H9 (cell line): ENCODE measurements at regions not wholly inside any gene's neighbourhood (a gene's known extent, or its start where the extent isn't known, plus 50 kb on each side); places are given as distances from the start of the nearest gene placed in this dataset.

ENCODE experiments used
- DNase-seq: peaks from one replicate; pipeline ENCODE4 v3.0.0-alpha.2; 2017
- H2AFZ ChIP-seq: one replicate; pipeline ENCODE4 v1.6.1; 2013; ENCODE audit warnings: mild to moderate bottlenecking, low read length, control low read depth, moderate library complexity
- H2AK5ac ChIP-seq: 2 replicates; pipeline ENCODE4 v1.6.1; 2013; ENCODE audit warnings: low read length, control low read depth, mixed read lengths; ENCODE audit not compliant: insufficient read length
- H2BK120ac ChIP-seq: one replicate; pipeline ENCODE4 v1.6.1; 2013; ENCODE audit warnings: low read depth, mild to moderate bottlenecking, low read length, control low read depth, inconsistent platforms; ENCODE audit not compliant: poor library complexity, severe bottlenecking
- H2BK12ac ChIP-seq: 2 replicates; pipeline ENCODE4 v1.6.1; 2013; ENCODE audit warnings: low read length, control low read depth, mixed read lengths, low read depth; ENCODE audit not compliant: insufficient read length
- H2BK15ac ChIP-seq: 2 replicates; pipeline ENCODE4 v1.6.1; 2013; ENCODE audit warnings: low read depth, low read length, control low read depth
- H2BK20ac ChIP-seq: one replicate; pipeline ENCODE4 v1.6.1; 2013; ENCODE audit warnings: low read depth, mild to moderate bottlenecking, low read length, control low read depth, inconsistent platforms; ENCODE audit not compliant: poor library complexity, severe bottlenecking
- H2BK5ac ChIP-seq: 2 replicates; pipeline ENCODE4 v1.6.1; 2013; ENCODE audit warnings: low read length, control low read depth, mixed read lengths; ENCODE audit not compliant: insufficient read length
- H3K14ac ChIP-seq: 2 replicates; pipeline ENCODE4 v1.6.1; 2013; ENCODE audit warnings: low read length, control low read depth; ENCODE audit not compliant: insufficient read depth
- H3K18ac ChIP-seq: 2 replicates; pipeline ENCODE4 v1.6.1; 2013; ENCODE audit warnings: low read depth, mild to moderate bottlenecking, mixed read lengths, low read length, control low read depth; ENCODE audit not compliant: insufficient read length
- H3K23ac ChIP-seq: 2 replicates; pipeline ENCODE4 v1.6.1; 2013; ENCODE audit warnings: low read length, control low read depth, mixed read lengths, low read depth; ENCODE audit not compliant: insufficient read length
- H3K23me2 ChIP-seq: 2 replicates; pipeline ENCODE4 v1.6.1; 2013; ENCODE audit warnings: low read depth, mild to moderate bottlenecking, mixed read lengths, low read length, control low read depth; ENCODE audit not compliant: insufficient read length, poor library complexity, severe bottlenecking
- H3K27ac ChIP-seq: 2 replicates; pipeline ENCODE4 v1.5.1; 2013; ENCODE audit warnings: low read length, control low read depth, mixed read lengths, low read depth; ENCODE audit not compliant: insufficient read length
- H3K27me3 ChIP-seq: 2 replicates; pipeline ENCODE4 v1.6.1; 2013; ENCODE audit warnings: low read length, control low read depth, inconsistent platforms; ENCODE audit not compliant: insufficient read depth
- H3K4ac ChIP-seq: 2 replicates; pipeline ENCODE4 v1.6.1; 2013; ENCODE audit warnings: low read depth, mild to moderate bottlenecking, control low read depth, inconsistent platforms, low read length, moderate library complexity
- H3K4me1 ChIP-seq: 2 replicates; pipeline ENCODE4 v1.6.1; 2013; ENCODE audit warnings: low read length, control low read depth, inconsistent platforms; ENCODE audit not compliant: insufficient read depth
- H3K4me2 ChIP-seq: 2 replicates; pipeline ENCODE4 v1.6.1; 2013; ENCODE audit warnings: low read length, control low read depth, mixed read lengths; ENCODE audit not compliant: insufficient read length, insufficient read depth
- H3K56ac ChIP-seq: 2 replicates; pipeline ENCODE4 v1.6.1; 2013; ENCODE audit warnings: low read depth, mild to moderate bottlenecking, mixed read lengths, low read length, control low read depth; ENCODE audit not compliant: insufficient read length
- H3K79me1 ChIP-seq: 2 replicates; pipeline ENCODE4 v1.6.1; 2013; ENCODE audit warnings: low read depth, mild to moderate bottlenecking, moderate library complexity, low read length, control low read depth, inconsistent platforms; ENCODE audit not compliant: insufficient read depth, poor library complexity, severe bottlenecking
- H3K79me2 ChIP-seq: 2 replicates; pipeline ENCODE4 v1.6.1; 2013; ENCODE audit warnings: low read length, control low read depth, inconsistent platforms; ENCODE audit not compliant: insufficient read depth
- H3K9ac ChIP-seq: 2 replicates; pipeline ENCODE4 v1.6.1; 2013; ENCODE audit warnings: low read length, control low read depth, mixed read lengths; ENCODE audit not compliant: insufficient read length; ENCODE audit errors: extremely low read depth
- H3K9me3 ChIP-seq: one replicate; pipeline ENCODE4 v1.6.1; 2013; ENCODE audit warnings: low read depth, low read length, inconsistent platforms; ENCODE audit not compliant: control insufficient read depth
- H3T11ph ChIP-seq: one replicate; pipeline ENCODE4 v1.6.1; 2013; ENCODE audit warnings: mild to moderate bottlenecking, low read length, control low read depth, inconsistent platforms
- H4K20me1 ChIP-seq: one replicate; pipeline ENCODE4 v1.6.1; 2013; ENCODE audit not compliant: control insufficient read depth, insufficient read length, insufficient read depth
- H4K5ac ChIP-seq: 2 replicates; pipeline ENCODE4 v1.6.1; 2013; ENCODE audit warnings: low read depth, mild to moderate bottlenecking, mixed read lengths, low read length, control low read depth; ENCODE audit not compliant: insufficient read length
- H4K8ac ChIP-seq: replicated peaks from 2 replicates; pipeline ENCODE4 v1.6.1; 2013; ENCODE audit warnings: low read length, control low read depth, mixed read lengths, low read depth; ENCODE audit not compliant: insufficient read length
- H4K91ac ChIP-seq: 2 replicates; pipeline ENCODE4 v1.6.1; 2013; ENCODE audit warnings: low read depth, mild to moderate bottlenecking, moderate library complexity, mixed read lengths, low read length, control low read depth; ENCODE audit not compliant: insufficient read length
- H3K27ac Mint-ChIP-seq, 3 experiments: 2 replicates in 2 of 3; 3 replicates in 1 of 3; pipeline ENCODE4 v1.8.0; 2020 to 2021; ENCODE audit warnings: mixed read lengths in 3 of 3, mild to moderate bottlenecking in 1 of 3, moderate library complexity in 1 of 3
- H3K27me3 Mint-ChIP-seq: 2 replicates; pipeline ENCODE4 v1.8.0; 2021; ENCODE audit warnings: low read depth, mild to moderate bottlenecking, moderate library complexity, mixed read lengths
- H3K36me3 Mint-ChIP-seq, 3 experiments: 2 replicates in 2 of 3; 3 replicates in 1 of 3; pipeline ENCODE4 v1.8.0; 2020 to 2021; ENCODE audit warnings: low read depth in 3 of 3, mixed read lengths in 3 of 3; ENCODE audit not compliant: insufficient read depth in 1 of 3
- H3K4me1 Mint-ChIP-seq, 2 experiments: 2 replicates each; pipeline ENCODE4 v1.8.0; 2020; ENCODE audit warnings: mixed read lengths in 2 of 2
- H3K4me3 Mint-ChIP-seq, 2 experiments: 2 replicates in 1 of 2; 3 replicates in 1 of 2; pipeline ENCODE4 v1.8.0; 2020 to 2021; ENCODE audit warnings: mild to moderate bottlenecking in 2 of 2, mixed read lengths in 2 of 2, moderate library complexity in 1 of 2
- H3K9me3 Mint-ChIP-seq, 2 experiments: 2 replicates in 1 of 2; 3 replicates in 1 of 2; pipeline ENCODE4 v1.8.0; 2020; ENCODE audit warnings: mild to moderate bottlenecking in 2 of 2, mixed read lengths in 2 of 2, moderate library complexity in 1 of 2
- WGBS: extraction: QIAGEN DNeasy Blood & Tissue Kit; methylation state at CpG from one replicate; pipeline ENCODE4 v1.1.7; 2013; ENCODE audit warnings: missing lambda C conversion rate, low lambda C conversion rate, mixed read lengths; ENCODE audit not compliant: insufficient read length; ENCODE audit errors: extremely low coverage; 5-methylcytosine and 5-hydroxymethylcytosine counted together
- TF ChIP-seq, protein P1 (sequence below): fragments of 200-600 bp; sonication (generic); conservative IDR thresholded peaks from 3 replicates; pipeline ENCODE4 v1.8.0; 2021; ENCODE audit warnings: antibody characterized with exemption, mild to moderate bottlenecking

DNA sequence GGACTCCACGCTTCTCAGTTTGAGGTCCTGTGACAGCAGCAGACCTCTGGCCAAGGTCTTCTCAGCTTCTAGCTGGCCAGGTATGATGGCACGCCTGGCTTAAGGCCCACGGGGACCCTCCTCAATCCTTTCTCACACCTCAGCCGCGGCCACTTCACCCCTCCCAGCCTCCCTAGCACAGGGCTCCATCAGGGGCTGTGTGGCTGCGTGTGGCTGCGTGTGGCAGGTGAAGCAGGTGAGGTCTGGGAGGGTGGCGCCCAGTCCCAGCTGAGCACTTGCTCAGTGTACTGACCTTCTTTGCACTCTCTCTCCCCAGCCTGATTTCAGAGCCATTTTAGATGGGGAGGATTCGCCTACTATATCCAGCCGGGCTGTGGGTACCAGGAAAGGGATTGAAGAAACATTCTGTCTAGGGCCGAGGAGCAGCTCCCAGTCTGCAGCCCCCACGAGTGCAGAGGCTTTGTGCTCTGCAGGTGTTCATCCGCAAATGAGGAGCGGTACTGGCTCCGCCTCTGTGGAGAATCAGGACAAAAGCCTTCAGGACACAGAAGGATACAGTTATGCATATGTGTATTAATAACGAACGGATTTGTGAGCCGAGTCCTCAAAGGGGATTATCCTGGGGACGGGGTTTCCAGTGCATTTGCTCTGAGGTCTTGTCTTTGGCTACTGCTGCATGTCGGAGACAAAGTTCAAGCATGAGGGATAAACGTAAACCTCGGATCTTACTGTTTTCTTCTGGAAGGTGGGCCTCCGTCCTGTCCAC lies 236.9 kb upstream of the RAB6C start:
- Mint-ChIP-seq H3K9me3 (peaks cover 0 to 3% of the 10 kb centered on the region in 2 experiments; a peak in 2 of 5 replicates), H3K27ac (no peak overlapping the region; a peak in 1 of 7 replicates), H3K27me3 (peaks cover 3% of the 10 kb centered on the region; the same call in 1 of the 2 replicates), H3K4me1 (peaks cover 18 to 20% of the 10 kb centered on the region in 2 experiments), H3K36me3 (no peaks in the 10 kb centered on the region), H3K4me3 (no peak overlapping the region)
- H3K9ac ChIP-seq: no peak overlapping the region
- no peak overlapping the region for H3K4ac ChIP-seq
- H3K27me3 ChIP-seq: no peaks in the 10 kb centered on the region
- no peak overlapping the region for H3K18ac ChIP-seq
- H2BK5ac ChIP-seq: no peak overlapping the region
- H4K91ac ChIP-seq: no peak overlapping the region
- no peak overlapping the region for H3K4me2 ChIP-seq
- no peaks in the 10 kb centered on the region for H3K23me2 ChIP-seq
- no peak overlapping the region for H4K8ac ChIP-seq
- H3K27ac ChIP-seq: no peak overlapping the region
- H3K79me1 ChIP-seq: no peaks in the 10 kb centered on the region
- no peak overlapping the region for H2AK5ac ChIP-seq
- no peak overlapping the region for H4K5ac ChIP-seq
- no peak overlapping the region for H2BK12ac ChIP-seq
- no peak overlapping the region for H2BK20ac ChIP-seq
- H3K14ac ChIP-seq: no peak overlapping the region
- H3K56ac ChIP-seq: no peak overlapping the region
- H3T11ph ChIP-seq: no peak overlapping the region
- no peak overlapping the region for H2BK15ac ChIP-seq
- no peaks in the 10 kb centered on the region for H4K20me1 ChIP-seq
- H3K4me1 ChIP-seq: no peaks in the 10 kb centered on the region
- H3K79me2 ChIP-seq: no peaks in the 10 kb centered on the region
- WGBS: no CpG with 5 or more reads among the region's 23 CpGs
- H3K23ac ChIP-seq: no peak overlapping the region
- TF ChIP-seq, protein P1, sequence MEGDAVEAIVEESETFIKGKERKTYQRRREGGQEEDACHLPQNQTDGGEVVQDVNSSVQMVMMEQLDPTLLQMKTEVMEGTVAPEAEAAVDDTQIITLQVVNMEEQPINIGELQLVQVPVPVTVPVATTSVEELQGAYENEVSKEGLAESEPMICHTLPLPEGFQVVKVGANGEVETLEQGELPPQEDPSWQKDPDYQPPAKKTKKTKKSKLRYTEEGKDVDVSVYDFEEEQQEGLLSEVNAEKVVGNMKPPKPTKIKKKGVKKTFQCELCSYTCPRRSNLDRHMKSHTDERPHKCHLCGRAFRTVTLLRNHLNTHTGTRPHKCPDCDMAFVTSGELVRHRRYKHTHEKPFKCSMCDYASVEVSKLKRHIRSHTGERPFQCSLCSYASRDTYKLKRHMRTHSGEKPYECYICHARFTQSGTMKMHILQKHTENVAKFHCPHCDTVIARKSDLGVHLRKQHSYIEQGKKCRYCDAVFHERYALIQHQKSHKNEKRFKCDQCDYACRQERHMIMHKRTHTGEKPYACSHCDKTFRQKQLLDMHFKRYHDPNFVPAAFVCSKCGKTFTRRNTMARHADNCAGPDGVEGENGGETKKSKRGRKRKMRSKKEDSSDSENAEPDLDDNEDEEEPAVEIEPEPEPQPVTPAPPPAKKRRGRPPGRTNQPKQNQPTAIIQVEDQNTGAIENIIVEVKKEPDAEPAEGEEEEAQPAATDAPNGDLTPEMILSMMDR: no peak
- H2BK120ac ChIP-seq: no peak overlapping the region
- no peaks in the 10 kb centered on the region for H3K9me3 ChIP-seq
- no peak for DNase-seq
- no peak overlapping the region for H2AFZ ChIP-seq
